ENCODE measurements at regions not wholly inside any gene's neighbourhood (a gene's known extent, or its start where the extent isn't known, plus 50 kb on each side); places are given as distances from the start of the nearest gene placed in this dataset.

GRCh38 chr3:102830415-102830814 lies 395.6 kb downstream of the ZPLD1 start:
- Histone ChIP-seq H3K79me2 (ENCODE audit: control insufficient read depth, insufficient read depth, low read length) (no peaks in the 10 kb centered on the region), H3K27me3 (ENCODE audit: control insufficient read depth, extremely low read depth, insufficient read depth, low read length) (no peaks in the 10 kb centered on the region), H3K9ac (ENCODE audit: control insufficient read depth, extremely low read depth, insufficient read depth, low read length) (no peak overlapping the region), H3K4me2 (ENCODE audit: control insufficient read depth, extremely low read depth, insufficient read depth, low read depth, low read length) (no peak overlapping the region), H3K9me1 (ENCODE audit: control insufficient read depth, extremely low read depth, insufficient read depth, low read length) (no peaks in the 10 kb centered on the region), H2AFZ (ENCODE audit: control insufficient read depth, low read length) (no peak overlapping the region), H4K20me1 (ENCODE audit: control insufficient read depth, extremely low read depth, insufficient read depth, low read length) (no peaks in the 10 kb centered on the region), H3K27ac (ENCODE audit: control insufficient read depth, insufficient read depth, low read length) (no peak overlapping the region), H3K4me1 (ENCODE audit: control insufficient read depth, extremely low read depth, insufficient read depth, low read length) (no peaks in the 10 kb centered on the region), H3K9me3 (ENCODE audit: control insufficient read depth, low read depth, low read length) (no peaks in the 10 kb centered on the region), H3K4me3 (ENCODE audit: control insufficient read depth in 2 of 3, extremely low read depth in 1 of 3, insufficient read depth in 2 of 3, low read depth in 1 of 3, low read length in 3 of 3) (no peak overlapping the region), H3K36me3 (ENCODE audit: control insufficient read depth in 2 of 2, extremely low read depth in 1 of 2, insufficient read depth in 2 of 2, low read length in 2 of 2) (no peaks in the 10 kb centered on the region)
- dilution Hi-C loops (cut with MboI; ENCODE audit: extremely low pct_ligation_motif_present, low sequenced_read_pairs): no loop called here
- DNase-seq (ENCODE audit: low read depth, low spot score): no peak
- TF ChIP-seq EZH2 (IDR thresholded peaks at IDR 0.05; ENCODE audit: low read length) (no peak), CTCF (optimal IDR thresholded peaks at IDR 0.05 in 1 of 3, IDR thresholded peaks at IDR 0.05 in 1 of 3, conservative IDR thresholded peaks at IDR 0.05 in 1 of 3; ENCODE audit: extremely low read depth in 1 of 3, insufficient read depth in 2 of 3, low read length in 3 of 3) (no peak)
- FAIRE-seq: no peak

- FAIRE-seq (no peak), DNase-seq (ENCODE audit: low read depth, low spot score) (no peak)
- H3K27ac ChIP-seq (ENCODE audit: control insufficient read depth, insufficient read depth, low read length): no peak overlapping the region
- TF ChIP-seq CTCF (optimal IDR thresholded peaks at IDR 0.05 in 1 of 3, IDR thresholded peaks at IDR 0.05 in 1 of 3, conservative IDR thresholded peaks at IDR 0.05 in 1 of 3; ENCODE audit: extremely low read depth in 1 of 3, insufficient read depth in 2 of 3, low read length in 3 of 3) (no peak), EZH2 (IDR thresholded peaks at IDR 0.05; ENCODE audit: low read length) (no peak)
- no peaks in the 10 kb centered on the region for H3K9me3 ChIP-seq (ENCODE audit: control insufficient read depth, low read depth, low read length)
- H3K4me3 ChIP-seq (ENCODE audit: control insufficient read depth in 2 of 3, extremely low read depth in 1 of 3, insufficient read depth in 2 of 3, low read depth in 1 of 3, low read length in 3 of 3): no peak overlapping the region
- H4K20me1 ChIP-seq (ENCODE audit: control insufficient read depth, extremely low read depth, insufficient read depth, low read length): no peaks in the 10 kb centered on the region
- H3K4me2 ChIP-seq (ENCODE audit: control insufficient read depth, extremely low read depth, insufficient read depth, low read depth, low read length): no peak overlapping the region
- dilution Hi-C loops (cut with MboI; ENCODE audit: extremely low pct_ligation_motif_present, low sequenced_read_pairs): no loop called here
- H3K9ac ChIP-seq (ENCODE audit: control insufficient read depth, extremely low read depth, insufficient read depth, low read length): no peak overlapping the region
- no peaks in the 10 kb centered on the region for H3K9me1 ChIP-seq (ENCODE audit: control insufficient read depth, extremely low read depth, insufficient read depth, low read length)
- no peaks in the 10 kb centered on the region for H3K4me1 ChIP-seq (ENCODE audit: control insufficient read depth, extremely low read depth, insufficient read depth, low read length)
- H3K27me3 ChIP-seq (ENCODE audit: control insufficient read depth, extremely low read depth, insufficient read depth, low read length): no peaks in the 10 kb centered on the region
- no peak overlapping the region for H2AFZ ChIP-seq (ENCODE audit: control insufficient read depth, low read length)
- no peaks in the 10 kb centered on the region for H3K79me2 ChIP-seq (ENCODE audit: control insufficient read depth, insufficient read depth, low read length)
- H3K36me3 ChIP-seq (ENCODE audit: control insufficient read depth in 2 of 2, extremely low read depth in 1 of 2, insufficient read depth in 2 of 2, low read length in 2 of 2): no peaks in the 10 kb centered on the region
Measured at GRCh38 chr3:102841866-102842265, 407.1 kb downstream of the ZPLD1 start.
